ENCODE measurements at regions not wholly inside any gene's neighbourhood (a gene's known extent, or its start where the extent isn't known, plus 50 kb on each side); places are given as distances from the start of the nearest gene placed in this dataset.

DNA sequence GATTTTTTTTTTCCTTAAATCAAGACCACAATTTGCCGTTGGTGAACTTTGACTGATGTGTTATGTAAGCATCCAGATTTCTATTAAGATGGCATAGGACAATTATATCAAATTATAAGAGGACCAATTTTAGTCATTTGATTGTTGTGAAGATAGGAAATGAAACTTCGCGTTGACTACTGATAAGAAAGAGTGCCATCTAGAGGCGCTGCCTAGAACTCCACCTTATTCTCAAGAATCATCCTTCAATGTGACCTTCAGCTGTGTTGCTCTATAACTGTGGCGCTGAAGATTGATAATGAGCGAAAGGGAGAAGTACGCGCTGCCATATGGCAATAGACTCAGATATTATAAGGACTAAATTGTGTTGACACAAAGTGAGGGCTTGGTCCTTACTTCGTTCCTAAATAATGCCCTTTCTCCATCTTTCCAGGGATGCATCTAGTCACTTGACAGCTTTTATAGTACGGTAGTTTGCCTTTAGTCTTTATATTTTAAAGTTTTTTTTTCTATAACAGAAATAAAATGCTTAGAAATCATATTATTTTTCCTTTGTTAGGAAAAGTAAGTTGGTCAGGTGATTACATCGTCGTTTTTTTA, 350.8 kb upstream of the STXBP6 start:
- Histone ChIP-seq H3K27me3 (ENCODE audit: insufficient read depth, low read depth, low read length) (no peaks in the 10 kb centered on the region), H3K9me2 (ENCODE audit: insufficient read depth, low read length) (no peaks in the 10 kb centered on the region), H3K36me3 (ENCODE audit: insufficient read depth, low read length) (no peaks in the 10 kb centered on the region), H3K9me3 (ENCODE audit: low read length) (no peaks in the 10 kb centered on the region), H4K20me1 (ENCODE audit: insufficient read depth) (no peaks in the 10 kb centered on the region), H3K9ac (ENCODE audit: low read length) (no peak overlapping the region), H3K27ac (ENCODE audit: low read length) (no peak overlapping the region), H3K4me3 (ENCODE audit: low read length) (no peak overlapping the region), H3F3A (ENCODE audit: insufficient read depth, low read length, poor library complexity, severe bottlenecking) (no peaks in the 10 kb centered on the region), H2AFZ (ENCODE audit: low read depth, low read length) (no peak overlapping the region), H3K79me2 (replicated peaks; ENCODE audit: insufficient read depth, low read length) (no peaks in the 10 kb centered on the region), H3K4me2 (ENCODE audit: low read length) (no peak overlapping the region)
- TF ChIP-seq SMC3 (conservative IDR thresholded peaks at IDR 0.05; ENCODE audit: poor library complexity) (peak; percentile 72), POLR2AphosphoS5 (IDR thresholded peaks at IDR 0.05) (no peak), EZH2 (IDR thresholded peaks at IDR 0.05; ENCODE audit: borderline replicate concordance, insufficient read depth, low read length, poor library complexity, severe bottlenecking) (no peak), RAD21 (conservative IDR thresholded peaks at IDR 0.05) (peak; percentile 74)
- TF ChIP-seq, protein P1, sequence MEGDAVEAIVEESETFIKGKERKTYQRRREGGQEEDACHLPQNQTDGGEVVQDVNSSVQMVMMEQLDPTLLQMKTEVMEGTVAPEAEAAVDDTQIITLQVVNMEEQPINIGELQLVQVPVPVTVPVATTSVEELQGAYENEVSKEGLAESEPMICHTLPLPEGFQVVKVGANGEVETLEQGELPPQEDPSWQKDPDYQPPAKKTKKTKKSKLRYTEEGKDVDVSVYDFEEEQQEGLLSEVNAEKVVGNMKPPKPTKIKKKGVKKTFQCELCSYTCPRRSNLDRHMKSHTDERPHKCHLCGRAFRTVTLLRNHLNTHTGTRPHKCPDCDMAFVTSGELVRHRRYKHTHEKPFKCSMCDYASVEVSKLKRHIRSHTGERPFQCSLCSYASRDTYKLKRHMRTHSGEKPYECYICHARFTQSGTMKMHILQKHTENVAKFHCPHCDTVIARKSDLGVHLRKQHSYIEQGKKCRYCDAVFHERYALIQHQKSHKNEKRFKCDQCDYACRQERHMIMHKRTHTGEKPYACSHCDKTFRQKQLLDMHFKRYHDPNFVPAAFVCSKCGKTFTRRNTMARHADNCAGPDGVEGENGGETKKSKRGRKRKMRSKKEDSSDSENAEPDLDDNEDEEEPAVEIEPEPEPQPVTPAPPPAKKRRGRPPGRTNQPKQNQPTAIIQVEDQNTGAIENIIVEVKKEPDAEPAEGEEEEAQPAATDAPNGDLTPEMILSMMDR (IDR thresholded peaks at IDR 0.05; ENCODE audit: poor library complexity, severe bottlenecking): peak; percentile 82
- TF ChIP-seq, protein P2, sequence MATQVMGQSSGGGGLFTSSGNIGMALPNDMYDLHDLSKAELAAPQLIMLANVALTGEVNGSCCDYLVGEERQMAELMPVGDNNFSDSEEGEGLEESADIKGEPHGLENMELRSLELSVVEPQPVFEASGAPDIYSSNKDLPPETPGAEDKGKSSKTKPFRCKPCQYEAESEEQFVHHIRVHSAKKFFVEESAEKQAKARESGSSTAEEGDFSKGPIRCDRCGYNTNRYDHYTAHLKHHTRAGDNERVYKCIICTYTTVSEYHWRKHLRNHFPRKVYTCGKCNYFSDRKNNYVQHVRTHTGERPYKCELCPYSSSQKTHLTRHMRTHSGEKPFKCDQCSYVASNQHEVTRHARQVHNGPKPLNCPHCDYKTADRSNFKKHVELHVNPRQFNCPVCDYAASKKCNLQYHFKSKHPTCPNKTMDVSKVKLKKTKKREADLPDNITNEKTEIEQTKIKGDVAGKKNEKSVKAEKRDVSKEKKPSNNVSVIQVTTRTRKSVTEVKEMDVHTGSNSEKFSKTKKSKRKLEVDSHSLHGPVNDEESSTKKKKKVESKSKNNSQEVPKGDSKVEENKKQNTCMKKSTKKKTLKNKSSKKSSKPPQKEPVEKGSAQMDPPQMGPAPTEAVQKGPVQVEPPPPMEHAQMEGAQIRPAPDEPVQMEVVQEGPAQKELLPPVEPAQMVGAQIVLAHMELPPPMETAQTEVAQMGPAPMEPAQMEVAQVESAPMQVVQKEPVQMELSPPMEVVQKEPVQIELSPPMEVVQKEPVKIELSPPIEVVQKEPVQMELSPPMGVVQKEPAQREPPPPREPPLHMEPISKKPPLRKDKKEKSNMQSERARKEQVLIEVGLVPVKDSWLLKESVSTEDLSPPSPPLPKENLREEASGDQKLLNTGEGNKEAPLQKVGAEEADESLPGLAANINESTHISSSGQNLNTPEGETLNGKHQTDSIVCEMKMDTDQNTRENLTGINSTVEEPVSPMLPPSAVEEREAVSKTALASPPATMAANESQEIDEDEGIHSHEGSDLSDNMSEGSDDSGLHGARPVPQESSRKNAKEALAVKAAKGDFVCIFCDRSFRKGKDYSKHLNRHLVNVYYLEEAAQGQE (IDR thresholded peaks at IDR 0.05; ENCODE audit: borderline replicate concordance): no peak

GRCh38 chr14:25396128-25396527, 346.2 kb upstream of the STXBP6 start:
- Histone ChIP-seq H3K36me3 (ENCODE audit: insufficient read depth, low read length) (no peaks in the 10 kb centered on the region), H3F3A (ENCODE audit: insufficient read depth, low read length, poor library complexity, severe bottlenecking) (no peaks in the 10 kb centered on the region), H3K9ac (ENCODE audit: low read length) (no peak overlapping the region), H3K4me2 (ENCODE audit: low read length) (no peak overlapping the region), H3K9me2 (ENCODE audit: insufficient read depth, low read length) (no peaks in the 10 kb centered on the region), H4K20me1 (ENCODE audit: insufficient read depth) (no peaks in the 10 kb centered on the region), H3K9me3 (ENCODE audit: low read length) (no peaks in the 10 kb centered on the region), H2AFZ (ENCODE audit: low read depth, low read length) (no peak overlapping the region), H3K4me3 (ENCODE audit: low read length) (no peak overlapping the region), H3K27me3 (ENCODE audit: insufficient read depth, low read depth, low read length) (no peaks in the 10 kb centered on the region), H3K27ac (ENCODE audit: low read length) (no peak overlapping the region), H3K79me2 (replicated peaks; ENCODE audit: insufficient read depth, low read length) (no peaks in the 10 kb centered on the region)
- TF ChIP-seq EP300 (conservative IDR thresholded peaks at IDR 0.05; ENCODE audit: poor library complexity, severe bottlenecking) (no peak), POLR2AphosphoS5 (IDR thresholded peaks at IDR 0.05) (no peak), TAF1 (IDR thresholded peaks at IDR 0.05; ENCODE audit: low read depth) (no peak), EZH2 (IDR thresholded peaks at IDR 0.05; ENCODE audit: borderline replicate concordance, insufficient read depth, low read length, poor library complexity, severe bottlenecking) (no peak), SMC3 (conservative IDR thresholded peaks at IDR 0.05; ENCODE audit: poor library complexity) (no peak), RAD21 (conservative IDR thresholded peaks at IDR 0.05) (no peak), MXI1 (conservative IDR thresholded peaks at IDR 0.05; ENCODE audit: poor library complexity, severe bottlenecking) (no peak)
- TF ChIP-seq, protein P1 (IDR thresholded peaks at IDR 0.05; ENCODE audit: poor library complexity, severe bottlenecking): no peak
- TF ChIP-seq, protein P2 (IDR thresholded peaks at IDR 0.05; ENCODE audit: borderline replicate concordance): no peak
